ENCODE measurements at regions not wholly inside any gene's neighbourhood (a gene's known extent, or its start where the extent isn't known, plus 50 kb on each side); places are given as distances from the start of the nearest gene placed in this dataset.

DNA sequence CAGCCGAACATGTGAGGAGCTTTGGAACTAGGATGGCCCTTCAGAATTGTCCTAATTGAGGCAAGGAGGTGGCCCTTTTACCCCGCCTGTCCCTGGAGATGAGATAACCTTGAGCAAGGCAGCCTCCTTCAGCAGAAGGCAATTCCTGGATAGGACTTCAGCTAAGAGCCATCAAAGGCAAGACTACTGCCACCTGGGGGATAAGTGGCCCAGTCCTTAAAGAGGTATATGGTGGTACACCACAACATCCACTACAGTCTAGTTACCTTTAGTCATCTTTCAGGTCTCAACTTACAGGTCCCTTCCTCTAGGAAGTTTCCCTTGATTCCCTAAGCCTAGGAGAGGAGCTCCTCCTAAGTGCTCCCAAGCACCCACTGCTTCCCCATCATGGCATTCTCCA, 204.2 kb upstream of the CDKN3 start:
- TF ChIP-seq, protein P1, sequence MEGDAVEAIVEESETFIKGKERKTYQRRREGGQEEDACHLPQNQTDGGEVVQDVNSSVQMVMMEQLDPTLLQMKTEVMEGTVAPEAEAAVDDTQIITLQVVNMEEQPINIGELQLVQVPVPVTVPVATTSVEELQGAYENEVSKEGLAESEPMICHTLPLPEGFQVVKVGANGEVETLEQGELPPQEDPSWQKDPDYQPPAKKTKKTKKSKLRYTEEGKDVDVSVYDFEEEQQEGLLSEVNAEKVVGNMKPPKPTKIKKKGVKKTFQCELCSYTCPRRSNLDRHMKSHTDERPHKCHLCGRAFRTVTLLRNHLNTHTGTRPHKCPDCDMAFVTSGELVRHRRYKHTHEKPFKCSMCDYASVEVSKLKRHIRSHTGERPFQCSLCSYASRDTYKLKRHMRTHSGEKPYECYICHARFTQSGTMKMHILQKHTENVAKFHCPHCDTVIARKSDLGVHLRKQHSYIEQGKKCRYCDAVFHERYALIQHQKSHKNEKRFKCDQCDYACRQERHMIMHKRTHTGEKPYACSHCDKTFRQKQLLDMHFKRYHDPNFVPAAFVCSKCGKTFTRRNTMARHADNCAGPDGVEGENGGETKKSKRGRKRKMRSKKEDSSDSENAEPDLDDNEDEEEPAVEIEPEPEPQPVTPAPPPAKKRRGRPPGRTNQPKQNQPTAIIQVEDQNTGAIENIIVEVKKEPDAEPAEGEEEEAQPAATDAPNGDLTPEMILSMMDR (IDR thresholded peaks at IDR 0.05), result no peak
- TF ChIP-seq POLR2A (IDR thresholded peaks at IDR 0.05), result no peak
